Mesothelial cell of epicardium (in vitro differentiated cells): ENCODE measurements at regions not wholly inside any gene's neighbourhood (a gene's known extent, or its start where the extent isn't known, plus 50 kb on each side); places are given as distances from the start of the nearest gene placed in this dataset.

Experiments used
- DNase-seq, 2 experiments: peaks; one replicate each; pipeline ENCODE4 v3.0.0; 2021; ENCODE audit warnings: low spot score in 2 of 2; ENCODE audit not compliant: unreplicated experiment in 2 of 2
- H3K27ac Mint-ChIP-seq: 2 replicates; pipeline ENCODE4 v1.8.0; 2021; ENCODE audit warnings: mixed read lengths
- H3K27me3 Mint-ChIP-seq: 2 replicates; pipeline ENCODE4 v1.8.0; 2021; ENCODE audit warnings: low read depth, mixed read lengths
- H3K36me3 Mint-ChIP-seq: 2 replicates; pipeline ENCODE4 v1.8.0; 2021; ENCODE audit warnings: mixed read lengths
- H3K4me1 Mint-ChIP-seq: 2 replicates; pipeline ENCODE4 v1.8.0; 2021; ENCODE audit warnings: mixed read lengths
- H3K4me3 Mint-ChIP-seq: 2 replicates; pipeline ENCODE4 v1.8.0; 2021; ENCODE audit warnings: mild to moderate bottlenecking, moderate library complexity, mixed read lengths
- H3K9me3 Mint-ChIP-seq: 2 replicates; pipeline ENCODE4 v1.8.0; 2021; ENCODE audit warnings: mixed read lengths
- TF ChIP-seq, protein P1 (sequence below): fragments of 200-600 bp; sonication (generic); IDR thresholded peaks from one replicate; pipeline ENCODE4 v1.5.0; 2021; ENCODE audit warnings: antibody characterized with exemption; ENCODE audit not compliant: unreplicated experiment

DNA sequence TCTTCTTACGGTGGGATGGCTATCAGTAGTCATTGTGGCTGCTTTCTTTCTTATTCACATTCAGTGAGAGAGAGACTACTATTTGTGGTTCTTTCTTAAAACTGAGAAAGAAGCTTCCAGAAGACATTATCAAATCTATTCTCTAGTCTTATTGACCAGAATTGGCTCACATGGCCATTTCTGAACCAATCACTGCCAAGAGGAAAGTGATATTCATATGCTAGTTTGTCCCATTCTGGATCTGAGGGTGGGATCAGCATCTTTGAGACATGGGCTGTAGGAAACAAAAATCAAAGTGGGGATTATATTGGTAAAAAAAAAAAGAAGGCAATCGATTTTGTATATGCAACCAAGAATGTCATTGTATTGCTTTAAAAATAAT, 106.4 kb upstream of the RASGRP1 start:
- DNase-seq, result no peak
- Mint-ChIP-seq H3K4me1 (peaks cover 8% of the 10 kb centered on the region), H3K9me3 (no peaks in the 10 kb centered on the region), H3K36me3 (no peaks in the 10 kb centered on the region), H3K4me3 (no peak overlapping the region), H3K27me3 (peaks cover 6% of the 10 kb centered on the region), H3K27ac (no peak overlapping the region)
- TF ChIP-seq, protein P1, sequence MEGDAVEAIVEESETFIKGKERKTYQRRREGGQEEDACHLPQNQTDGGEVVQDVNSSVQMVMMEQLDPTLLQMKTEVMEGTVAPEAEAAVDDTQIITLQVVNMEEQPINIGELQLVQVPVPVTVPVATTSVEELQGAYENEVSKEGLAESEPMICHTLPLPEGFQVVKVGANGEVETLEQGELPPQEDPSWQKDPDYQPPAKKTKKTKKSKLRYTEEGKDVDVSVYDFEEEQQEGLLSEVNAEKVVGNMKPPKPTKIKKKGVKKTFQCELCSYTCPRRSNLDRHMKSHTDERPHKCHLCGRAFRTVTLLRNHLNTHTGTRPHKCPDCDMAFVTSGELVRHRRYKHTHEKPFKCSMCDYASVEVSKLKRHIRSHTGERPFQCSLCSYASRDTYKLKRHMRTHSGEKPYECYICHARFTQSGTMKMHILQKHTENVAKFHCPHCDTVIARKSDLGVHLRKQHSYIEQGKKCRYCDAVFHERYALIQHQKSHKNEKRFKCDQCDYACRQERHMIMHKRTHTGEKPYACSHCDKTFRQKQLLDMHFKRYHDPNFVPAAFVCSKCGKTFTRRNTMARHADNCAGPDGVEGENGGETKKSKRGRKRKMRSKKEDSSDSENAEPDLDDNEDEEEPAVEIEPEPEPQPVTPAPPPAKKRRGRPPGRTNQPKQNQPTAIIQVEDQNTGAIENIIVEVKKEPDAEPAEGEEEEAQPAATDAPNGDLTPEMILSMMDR, result no peak

DNA sequence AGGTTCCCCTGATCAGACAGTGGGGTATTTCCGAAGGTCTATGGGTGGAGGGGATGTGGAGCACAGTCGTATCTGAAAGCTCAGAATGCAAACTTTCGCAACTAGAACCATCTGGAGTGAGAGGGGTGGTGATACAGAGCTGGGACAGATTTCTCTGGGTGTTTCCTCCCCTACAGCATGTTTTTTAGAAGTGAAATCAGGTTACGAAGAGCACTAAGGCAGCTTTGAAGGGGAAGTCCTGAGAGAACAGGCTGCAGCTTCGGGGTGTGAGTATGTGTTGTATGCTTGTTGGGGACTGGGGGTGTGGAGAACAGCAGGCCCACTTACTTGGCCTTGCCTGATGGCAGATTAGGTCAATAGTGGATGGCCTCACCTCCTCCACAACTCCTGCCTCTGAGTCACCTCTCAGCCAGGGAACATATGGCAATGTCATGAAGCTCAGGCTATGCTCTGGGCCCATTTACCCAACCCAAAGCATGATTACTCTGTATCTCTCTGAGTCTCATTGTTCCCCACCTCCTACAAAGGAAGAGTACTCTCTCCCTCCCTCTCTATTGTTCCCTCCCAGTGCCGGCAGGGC, 107.2 kb upstream of the RASGRP1 start:
- H3K4me1 Mint-ChIP-seq, result peaks cover 8% of the 10 kb centered on the region
- H3K27ac Mint-ChIP-seq, result no peak overlapping the region
- DNase-seq, result no peak
- no peaks in the 10 kb centered on the region for H3K36me3 Mint-ChIP-seq
- no peaks in the 10 kb centered on the region for H3K9me3 Mint-ChIP-seq
- H3K27me3 Mint-ChIP-seq, result peaks cover under 1% of the 10 kb centered on the region
- no peak overlapping the region for H3K4me3 Mint-ChIP-seq
- TF ChIP-seq, protein P1, result no peak

DNA sequence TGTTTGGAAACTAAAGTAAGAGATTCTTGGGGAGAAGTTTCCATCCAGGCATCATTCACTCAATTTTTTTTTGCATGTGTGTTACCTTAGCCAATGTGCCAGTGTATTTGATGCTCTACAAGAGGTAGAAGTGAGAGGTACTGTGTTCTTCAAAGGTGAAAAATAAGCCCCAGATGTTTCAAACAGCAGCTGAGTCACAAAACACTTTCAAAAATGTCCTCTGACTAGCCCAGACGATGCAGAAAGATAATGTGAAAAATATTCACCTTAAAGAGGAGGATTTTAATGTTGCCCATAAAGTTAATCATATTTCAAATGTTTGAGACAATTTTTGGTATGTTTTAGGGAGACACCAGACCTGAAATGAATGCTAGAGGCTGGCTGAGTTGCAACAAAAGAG, 107.7 kb upstream of the RASGRP1 start:
- no peak overlapping the region for H3K4me3 Mint-ChIP-seq
- no peak for DNase-seq
- H3K9me3 Mint-ChIP-seq, result no peaks in the 10 kb centered on the region
- H3K27ac Mint-ChIP-seq, result no peak overlapping the region
- TF ChIP-seq, protein P1, result no peak
- no peaks in the 10 kb centered on the region for H3K36me3 Mint-ChIP-seq
- no peaks in the 10 kb centered on the region for H3K27me3 Mint-ChIP-seq
- H3K4me1 Mint-ChIP-seq, result peaks cover 8% of the 10 kb centered on the region

DNA sequence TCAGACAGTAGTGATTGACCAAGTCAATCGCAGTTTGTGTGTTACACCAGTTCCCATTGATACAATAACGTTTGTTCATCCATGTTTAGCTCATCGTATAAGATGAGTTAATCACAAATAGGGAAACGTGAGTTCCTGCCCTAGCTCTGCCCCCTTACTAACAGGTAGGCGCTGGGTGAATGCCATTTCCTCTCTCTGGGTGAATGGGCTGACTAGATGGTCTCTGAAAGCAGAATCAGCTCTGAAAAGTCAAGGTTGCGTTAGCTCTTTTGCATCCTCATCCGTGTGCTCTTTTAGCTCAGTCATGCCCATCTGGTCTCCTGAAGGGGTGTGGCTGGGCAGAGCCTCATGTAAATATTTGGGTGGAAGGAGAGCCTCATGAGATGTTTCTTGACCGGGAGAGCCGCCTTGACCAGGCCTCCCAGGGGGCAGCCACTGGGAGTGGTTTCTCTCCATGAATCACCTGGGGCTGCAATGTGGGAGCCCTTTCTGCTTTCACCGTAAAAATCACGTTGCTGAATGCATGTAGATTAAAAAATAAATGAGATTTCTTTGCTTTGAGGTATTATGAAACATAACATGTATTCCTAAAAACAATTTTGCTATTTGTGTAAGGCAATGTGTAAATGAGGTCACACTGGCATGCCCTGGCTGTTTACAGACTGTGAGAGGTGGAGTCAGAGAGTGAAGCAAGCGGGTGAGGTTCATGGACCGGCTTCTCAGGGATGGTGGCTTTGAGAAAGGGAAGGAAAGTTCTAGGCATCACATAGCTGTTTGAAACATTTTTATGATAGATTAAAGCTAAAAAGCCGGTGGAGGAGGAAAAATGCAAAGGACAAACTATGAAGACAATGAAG, 108.4 kb upstream of the RASGRP1 start:
- TF ChIP-seq, protein P1, result no peak
- no peaks in the 10 kb centered on the region for H3K36me3 Mint-ChIP-seq
- H3K4me3 Mint-ChIP-seq, result no peak overlapping the region
- no peak overlapping the region for H3K27ac Mint-ChIP-seq
- H3K9me3 Mint-ChIP-seq, result no peaks in the 10 kb centered on the region
- H3K27me3 Mint-ChIP-seq, result no peaks in the 10 kb centered on the region
- peaks cover 8% of the 10 kb centered on the region for H3K4me1 Mint-ChIP-seq
- DNase-seq, result no peak

DNA sequence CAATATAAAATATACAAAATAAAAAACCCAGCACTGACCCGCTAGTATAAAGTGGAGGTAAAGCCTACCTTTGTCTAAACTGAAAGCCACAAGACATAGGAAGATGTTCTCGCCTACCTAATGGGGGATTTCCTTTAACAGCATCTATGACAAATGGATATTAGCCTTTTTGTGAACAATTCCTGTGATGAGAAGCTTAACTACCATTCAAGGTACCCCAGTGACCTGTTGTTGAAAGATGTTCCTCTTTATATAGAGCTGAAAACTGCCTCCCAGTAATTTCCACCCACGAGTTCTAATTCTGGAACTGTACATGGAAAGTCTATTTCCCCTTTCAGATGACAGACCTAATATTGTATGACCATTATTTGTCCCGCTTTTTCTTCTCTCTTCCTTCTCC, 109.8 kb upstream of the RASGRP1 start:
- DNase-seq, result no peak
- no peaks in the 10 kb centered on the region for H3K36me3 Mint-ChIP-seq
- no peak overlapping the region for H3K27ac Mint-ChIP-seq
- TF ChIP-seq, protein P1, result no peak
- H3K9me3 Mint-ChIP-seq, result no peaks in the 10 kb centered on the region
- no peaks in the 10 kb centered on the region for H3K27me3 Mint-ChIP-seq
- H3K4me3 Mint-ChIP-seq, result no peak overlapping the region
- peaks cover 18% of the 10 kb centered on the region for H3K4me1 Mint-ChIP-seq
